GM06990 (cell line): ENCODE measurements at regions not wholly inside any gene's neighbourhood (a gene's known extent, or its start where the extent isn't known, plus 50 kb on each side); places are given as distances from the start of the nearest gene placed in this dataset.

Experiments used
- DNase-seq: peaks from one replicate; pipeline ENCODE4 v3.0.0-alpha.2; 2011; ENCODE audit not compliant: insufficient read length; ENCODE audit errors: extremely low read depth
- H3K27me3 ChIP-seq: replicated peaks from 2 replicates; pipeline ENCODE4 v1.6.0; 2011; ENCODE audit warnings: low read length; ENCODE audit not compliant: control insufficient read depth, insufficient read depth
- H3K36me3 ChIP-seq: 2 replicates; pipeline ENCODE4 v1.5.1; 2011; ENCODE audit warnings: low read length; ENCODE audit not compliant: control insufficient read depth, insufficient read depth
- H3K4me3 ChIP-seq: replicated peaks from 2 replicates; pipeline ENCODE4 v1.5.1; 2011; ENCODE audit warnings: low read depth, mild to moderate bottlenecking, control low read depth, low read length
- TF ChIP-seq, protein P1 (sequence below): IDR thresholded peaks from 2 replicates; pipeline ENCODE4 v1.5.1; 2011; ENCODE audit warnings: low read length, control low read depth, mild to moderate bottlenecking, inconsistent platforms; ENCODE audit not compliant: insufficient read depth, poor library complexity, severe bottlenecking

DNA sequence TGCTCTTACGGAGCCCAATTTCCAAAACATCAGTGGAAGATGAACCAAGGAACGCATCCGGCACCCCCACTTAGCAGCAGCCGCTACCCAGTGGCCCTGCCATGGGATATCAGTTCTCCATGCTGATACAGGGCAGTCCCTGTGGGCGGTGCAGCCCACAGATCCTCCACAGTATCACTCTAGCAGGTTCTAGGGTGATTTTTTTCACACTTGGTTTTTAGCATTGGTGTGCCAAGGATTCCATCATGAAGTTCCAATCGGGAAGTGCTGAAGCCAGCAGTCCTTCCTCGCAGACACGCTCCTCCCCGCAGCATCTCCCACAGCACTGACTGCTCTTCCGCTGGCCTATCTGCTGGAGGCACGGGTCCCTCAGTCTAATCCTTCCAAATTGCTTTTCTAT, 261.9 kb downstream of the SYK start:
- no peak overlapping the region for H3K4me3 ChIP-seq
- H3K36me3 ChIP-seq, result no peaks in the 10 kb centered on the region
- TF ChIP-seq, protein P1, sequence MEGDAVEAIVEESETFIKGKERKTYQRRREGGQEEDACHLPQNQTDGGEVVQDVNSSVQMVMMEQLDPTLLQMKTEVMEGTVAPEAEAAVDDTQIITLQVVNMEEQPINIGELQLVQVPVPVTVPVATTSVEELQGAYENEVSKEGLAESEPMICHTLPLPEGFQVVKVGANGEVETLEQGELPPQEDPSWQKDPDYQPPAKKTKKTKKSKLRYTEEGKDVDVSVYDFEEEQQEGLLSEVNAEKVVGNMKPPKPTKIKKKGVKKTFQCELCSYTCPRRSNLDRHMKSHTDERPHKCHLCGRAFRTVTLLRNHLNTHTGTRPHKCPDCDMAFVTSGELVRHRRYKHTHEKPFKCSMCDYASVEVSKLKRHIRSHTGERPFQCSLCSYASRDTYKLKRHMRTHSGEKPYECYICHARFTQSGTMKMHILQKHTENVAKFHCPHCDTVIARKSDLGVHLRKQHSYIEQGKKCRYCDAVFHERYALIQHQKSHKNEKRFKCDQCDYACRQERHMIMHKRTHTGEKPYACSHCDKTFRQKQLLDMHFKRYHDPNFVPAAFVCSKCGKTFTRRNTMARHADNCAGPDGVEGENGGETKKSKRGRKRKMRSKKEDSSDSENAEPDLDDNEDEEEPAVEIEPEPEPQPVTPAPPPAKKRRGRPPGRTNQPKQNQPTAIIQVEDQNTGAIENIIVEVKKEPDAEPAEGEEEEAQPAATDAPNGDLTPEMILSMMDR, result no peak
- no peaks in the 10 kb centered on the region; the same call in 1 of the 2 replicates for H3K27me3 ChIP-seq
- no peak for DNase-seq

- TF ChIP-seq, protein P1, result no peak
Measured at GRCh38 chr9:91065231-91066041, 263.8 kb downstream of the SYK start.

GRCh38 chr9:91066042-91066415, 264.4 kb downstream of the SYK start:
- Histone ChIP-seq H3K36me3 (no peaks in the 10 kb centered on the region), H3K27me3 (peaks cover 1% of the 10 kb centered on the region; the same call in 1 of the 2 replicates), H3K4me3 (no peak overlapping the region)
- DNase-seq, result no peak
- TF ChIP-seq, protein P1, result no peak

More at GRCh38 chr9:91065231-91066041, 263.8 kb downstream of the SYK start:
- no peaks in the 10 kb centered on the region for H3K36me3 ChIP-seq
- peaks cover 1% of the 10 kb centered on the region; the same call in 1 of the 2 replicates for H3K27me3 ChIP-seq
- H3K4me3 ChIP-seq, result no peak overlapping the region
- DNase-seq, result no peak

GRCh38 chr9:91066856-91067255, 265.2 kb downstream of the SYK start:
- Histone ChIP-seq H3K4me3 (no peak overlapping the region), H3K27me3 (peaks cover 1% of the 10 kb centered on the region; the same call in 1 of the 2 replicates), H3K36me3 (no peaks in the 10 kb centered on the region)
- TF ChIP-seq, protein P1, result no peak
- no peak for DNase-seq

GRCh38 chr9:91067306-91067860, 265.8 kb downstream of the SYK start:
- Histone ChIP-seq H3K4me3 (no peak overlapping the region), H3K36me3 (no peaks in the 10 kb centered on the region), H3K27me3 (peaks cover 1% of the 10 kb centered on the region; the same call in 1 of the 2 replicates)
- DNase-seq, result no peak
- TF ChIP-seq, protein P1, result no peak
